ENCODE measurements at regions not wholly inside any gene's neighbourhood (a gene's known extent, or its start where the extent isn't known, plus 50 kb on each side); places are given as distances from the start of the nearest gene placed in this dataset.
"Not testable (repeated sequence)": the region's sequence is repeated elsewhere in the genome, so short reads cannot be mapped to it uniquely, and the experiment has no call there.

- WGBS, 3 donors = 80 to 96% (median 83%) methylated on average over 1 to 7 of the region's 7 CpGs
- H3K27ac ChIP-seq; H3K4me1 ChIP-seq (ENCODE audit: insufficient read depth); H3K9me3 ChIP-seq; H3K4me3 ChIP-seq; DNase-seq; intact Hi-C loops (cut with DNase I); H3K36me3 ChIP-seq; H3K27me3 ChIP-seq: not testable (repeated sequence)
Measured at GRCh38 chr2:90288396-90288795, 1596.9 kb downstream of the RPIA start.

DNA sequence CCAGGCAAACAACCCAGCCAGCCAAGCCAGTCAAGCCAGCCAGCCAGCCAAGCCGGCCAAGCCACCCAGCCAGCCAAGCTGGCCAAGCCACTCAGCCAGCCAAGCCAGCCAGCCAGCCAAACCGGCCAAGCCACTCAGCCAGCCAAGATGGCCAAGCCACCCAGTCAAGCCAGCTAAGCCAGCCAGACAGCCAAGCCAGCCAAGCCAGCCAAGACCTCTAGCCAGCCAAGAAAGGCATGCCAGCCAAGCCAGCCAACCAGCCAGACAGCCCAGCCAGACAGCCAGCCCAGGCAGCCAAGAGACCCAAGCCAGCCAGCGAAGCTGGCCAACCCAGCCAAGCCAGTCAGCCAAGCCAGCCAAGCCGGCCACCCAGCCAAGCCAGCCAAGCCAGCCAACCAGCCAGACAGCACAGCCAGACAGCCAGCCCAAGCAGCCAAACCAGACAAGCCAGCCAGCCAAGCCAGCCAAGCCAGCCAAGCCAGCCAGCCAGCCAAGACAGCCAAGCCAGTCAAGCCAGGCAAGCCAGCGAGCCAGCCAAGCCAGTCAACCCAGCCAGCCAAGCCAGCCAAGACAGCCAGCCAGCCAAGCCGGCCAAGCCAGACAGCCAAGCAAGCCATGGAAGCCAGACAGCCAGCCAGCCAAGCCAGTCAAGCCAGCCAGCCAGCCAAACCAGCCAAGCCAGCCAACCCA is 1598.0 kb downstream of the RPIA start:
- H3K4me3 ChIP-seq; DNase-seq; H3K27ac ChIP-seq; H3K36me3 ChIP-seq; H3K4me1 ChIP-seq (ENCODE audit: insufficient read depth); intact Hi-C loops (cut with DNase I); H3K27me3 ChIP-seq; H3K9me3 ChIP-seq: not testable (repeated sequence)
- WGBS, 3 donors = 78 to 85% (median 79%) methylated on average over 4 to 6 of the region's 6 CpGs

GRCh38 chr2:90290701-90291100 is 1599.2 kb downstream of the RPIA start:
- DNase-seq; H3K36me3 ChIP-seq; H3K27ac ChIP-seq; H3K27me3 ChIP-seq; H3K4me1 ChIP-seq (ENCODE audit: insufficient read depth); intact Hi-C loops (cut with DNase I); H3K4me3 ChIP-seq; H3K9me3 ChIP-seq: not testable (repeated sequence)
- WGBS, 3 donors = 84 to 88% (median 85%) methylated on average over 4 to 5 of the region's 5 CpGs

DNA sequence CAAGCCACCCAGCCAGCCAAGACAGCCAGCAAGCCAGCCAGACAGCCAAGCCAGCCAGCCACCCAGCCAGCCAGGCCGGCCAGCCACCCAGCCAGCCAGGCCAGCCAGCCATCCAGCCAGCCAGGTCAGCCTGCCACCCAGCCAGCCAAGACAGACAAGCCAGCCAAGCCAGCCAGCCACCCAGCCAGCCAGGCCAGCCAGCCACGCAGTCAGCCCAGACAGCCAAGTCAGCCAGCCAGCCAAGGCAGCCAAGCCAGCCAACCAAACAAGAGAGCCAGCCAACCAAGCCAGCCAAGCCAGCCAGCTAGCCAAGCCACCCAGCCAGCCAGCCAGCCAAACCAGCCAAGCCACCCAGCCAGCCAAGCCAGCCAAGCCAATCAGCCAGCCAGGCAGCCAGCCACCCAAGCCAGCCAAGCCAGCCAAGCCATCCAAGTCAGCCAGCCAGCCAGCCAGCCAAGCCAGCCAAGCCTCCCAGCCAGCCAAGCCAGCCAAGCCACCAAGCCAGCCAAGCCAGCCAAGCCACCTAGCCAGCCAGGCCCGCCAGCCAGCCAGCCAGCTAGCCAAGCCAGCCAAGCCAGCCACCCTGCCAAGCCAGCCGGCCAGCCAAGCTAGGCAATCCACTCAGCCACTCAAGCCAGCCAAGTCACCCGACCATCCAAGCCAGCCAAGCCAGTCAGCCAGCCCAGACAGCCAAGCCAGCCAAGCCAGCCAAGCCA is 1599.9 kb downstream of the RPIA start:
- H3K4me3 ChIP-seq; H3K36me3 ChIP-seq; H3K27ac ChIP-seq; H3K9me3 ChIP-seq; H3K27me3 ChIP-seq; intact Hi-C loops (cut with DNase I); H3K4me1 ChIP-seq (ENCODE audit: insufficient read depth): not testable (repeated sequence)
- peak in 1 of 5 donors; percentile 39 for DNase-seq
- 42 to 61% (median 50%) methylated on average over 3 to 5 of the region's 5 CpGs for WGBS, 3 donors

GRCh38 chr2:90291934-90292333 is 1600.5 kb downstream of the RPIA start:
- H3K36me3 ChIP-seq = not testable (repeated sequence)

DNA sequence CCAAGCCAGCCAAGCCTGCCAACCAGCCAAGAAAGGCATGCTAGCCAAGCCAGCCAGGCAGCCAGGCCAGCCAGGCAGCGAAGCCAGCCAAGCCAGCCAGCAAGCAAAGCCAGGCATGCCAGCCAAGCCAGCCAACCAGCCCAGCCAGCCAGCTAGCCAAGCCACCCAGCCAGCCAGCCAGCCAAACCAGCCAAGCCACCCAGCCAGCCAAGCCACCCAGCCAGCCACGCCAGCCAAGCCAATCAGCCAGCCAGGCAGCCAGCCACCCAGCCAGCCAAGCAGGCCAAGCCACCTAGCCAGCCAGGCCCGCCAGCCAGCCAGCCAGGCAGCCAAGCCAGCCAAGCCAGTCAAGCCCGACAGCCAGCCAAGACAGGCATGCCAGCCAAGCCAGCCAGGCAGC is 1601.0 kb downstream of the RPIA start:
- H3K4me1 ChIP-seq (ENCODE audit: insufficient read depth); H3K27ac ChIP-seq; H3K4me3 ChIP-seq; H3K9me3 ChIP-seq; intact Hi-C loops (cut with DNase I); H3K36me3 ChIP-seq; H3K27me3 ChIP-seq; DNase-seq: not testable (repeated sequence)
- WGBS, 3 donors = 80 to 93% (median 87%) methylated on average over 4 of the region's 4 CpGs

More at GRCh38 chr2:90291934-90292333, 1600.5 kb downstream of the RPIA start:
- H3K4me1 ChIP-seq (ENCODE audit: insufficient read depth); H3K27ac ChIP-seq; H3K27me3 ChIP-seq; intact Hi-C loops (cut with DNase I); H3K4me3 ChIP-seq; DNase-seq; H3K9me3 ChIP-seq: not testable (repeated sequence)
- WGBS, 3 donors = 91 to 100% (median 92%) methylated on average over 1 of the region's 1 CpG

- DNase-seq = peak in 1 of 5 donors; percentile 28
- H3K9me3 ChIP-seq; intact Hi-C loops (cut with DNase I); H3K36me3 ChIP-seq; H3K4me3 ChIP-seq; H3K4me1 ChIP-seq (ENCODE audit: insufficient read depth); H3K27me3 ChIP-seq; H3K27ac ChIP-seq: not testable (repeated sequence)
- 72 to 73% (median 72%) methylated on average over 6 of the region's 6 CpGs for WGBS, 3 donors
Measured at GRCh38 chr2:90293224-90293623, 1601.8 kb downstream of the RPIA start.

- intact Hi-C loops (cut with DNase I); H3K9me3 ChIP-seq; DNase-seq; H3K4me3 ChIP-seq; H3K27me3 ChIP-seq; H3K27ac ChIP-seq; H3K4me1 ChIP-seq (ENCODE audit: insufficient read depth); H3K36me3 ChIP-seq: not testable (repeated sequence)
- 89 to 90% (median 89%) methylated on average over 8 to 9 of the region's 9 CpGs for WGBS, 3 donors
Measured at GRCh38 chr2:90293806-90294205, 1602.3 kb downstream of the RPIA start.

DNA sequence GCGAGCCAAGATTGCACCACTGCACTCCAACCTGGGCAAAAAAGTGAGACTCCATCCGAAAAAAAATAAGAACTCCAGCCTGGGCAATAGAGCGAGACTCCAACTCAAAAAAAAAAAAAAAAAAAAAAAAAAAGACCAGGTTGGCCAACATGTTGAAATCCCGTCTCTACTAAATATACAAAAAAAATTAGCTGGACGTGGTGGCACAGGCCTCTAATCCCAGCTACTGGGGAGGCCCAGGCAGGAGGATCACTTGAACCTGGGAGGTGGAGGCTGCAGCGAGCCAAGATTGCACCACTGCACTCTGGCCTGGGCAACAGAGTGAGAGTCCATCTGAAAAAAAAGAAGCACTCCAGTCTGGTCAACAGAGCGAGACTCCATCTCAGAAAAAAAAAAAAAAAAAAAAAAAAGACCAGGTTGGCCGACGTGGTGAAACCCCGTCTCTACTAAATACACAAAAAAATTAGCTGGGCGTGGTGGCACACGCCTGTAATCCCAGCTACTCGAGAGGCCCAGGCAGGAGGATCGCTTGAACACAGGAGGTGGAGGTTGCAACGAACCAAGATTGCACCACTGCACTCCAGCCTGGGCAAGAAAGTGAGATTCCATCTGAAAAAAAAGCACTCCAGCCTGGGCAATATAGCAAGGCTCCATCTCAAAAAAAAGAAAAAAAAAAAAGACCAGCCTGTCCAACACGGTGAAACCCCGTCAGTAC is 1603.7 kb downstream of the RPIA start:
- 83 to 88% (median 87%) methylated on average over 16 to 17 of the region's 17 CpGs for WGBS, 3 donors
- H3K36me3 ChIP-seq; H3K27me3 ChIP-seq; intact Hi-C loops (cut with DNase I); H3K4me1 ChIP-seq (ENCODE audit: insufficient read depth); H3K4me3 ChIP-seq; DNase-seq; H3K9me3 ChIP-seq; H3K27ac ChIP-seq: not testable (repeated sequence)

DNA sequence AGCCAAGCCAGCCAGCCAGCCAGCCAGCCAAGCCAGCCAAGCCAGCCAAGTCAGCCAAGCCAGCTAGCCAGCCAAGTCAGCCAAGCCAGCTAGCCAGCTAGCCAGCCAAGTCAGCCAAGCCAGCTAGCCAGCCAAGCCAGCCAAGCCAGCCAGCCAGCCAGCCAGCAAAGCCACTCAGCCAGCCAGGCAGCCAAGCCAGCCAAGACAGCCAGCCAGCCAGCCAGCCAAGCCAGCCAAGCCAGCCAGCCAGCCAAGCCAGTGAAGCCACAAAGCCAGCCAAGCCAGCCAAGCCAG is 1605.0 kb downstream of the RPIA start:
- intact Hi-C loops (cut with DNase I); H3K27ac ChIP-seq; H3K9me3 ChIP-seq; H3K36me3 ChIP-seq; H3K4me3 ChIP-seq; DNase-seq; H3K27me3 ChIP-seq; H3K4me1 ChIP-seq (ENCODE audit: insufficient read depth): not testable (repeated sequence)

DNA sequence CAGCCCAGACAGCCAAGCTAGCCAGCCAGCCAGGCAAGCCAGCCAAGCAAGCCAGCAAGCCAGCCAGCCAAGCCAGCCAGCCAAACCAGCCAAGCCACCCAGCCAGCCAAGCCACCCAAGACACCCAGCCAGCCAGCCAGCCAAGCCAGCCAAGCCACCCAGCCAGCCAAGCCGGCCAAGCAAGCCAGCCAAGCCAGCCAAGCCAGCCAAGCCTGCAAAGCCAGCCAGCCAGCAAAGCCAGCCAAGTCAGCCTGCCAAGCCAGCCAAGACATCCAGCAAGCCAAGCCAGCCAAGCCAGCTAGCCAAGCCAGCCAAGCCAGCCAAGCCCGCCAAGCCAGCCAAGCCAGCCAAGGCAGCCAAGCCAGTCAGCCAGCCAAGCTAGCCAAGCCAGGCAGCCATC is 1606.2 kb downstream of the RPIA start:
- H3K36me3 ChIP-seq; H3K4me1 ChIP-seq (ENCODE audit: insufficient read depth); intact Hi-C loops (cut with DNase I); H3K27ac ChIP-seq; H3K9me3 ChIP-seq; DNase-seq; H3K27me3 ChIP-seq; H3K4me3 ChIP-seq: not testable (repeated sequence)
- 72 to 100% (median 92%) methylated on average over 1 to 2 of the region's 2 CpGs for WGBS, 3 donors
